B cell (primary cell): ENCODE measurements at regions not wholly inside any gene's neighbourhood (a gene's known extent, or its start where the extent isn't known, plus 50 kb on each side); places are given as distances from the start of the nearest gene placed in this dataset.
A peak's percentile ranks its signal among the peaks of the same experiment; 100 is the strongest.

ENCODE experiments used
- ATAC-seq: fragments of 200-7000 bp; cut with Tn5 transposase; one replicate; pipeline ENCODE4 v1.10.0; 2021; ENCODE audit warnings: low read depth, mild to moderate bottlenecking, moderate number of reproducible peaks, moderate library complexity
- CTCF ChIA-PET: fragments of 350-600 bp; sonication (Branson Sonifier 250); formaldehyde crosslinking; loops from one replicate; lab custom pipeline; 2021; ENCODE audit warnings: antibody characterized with exemption, inconsistent platforms; lab: Charles Lee
- POLR2A ChIA-PET: fragments of 350-600 bp; sonication (Branson Sonifier 250); formaldehyde crosslinking; loops from one replicate; lab custom pipeline; 2021; ENCODE audit warnings: antibody characterized with exemption; lab: Charles Lee
- DNase-seq: peaks from one replicate; pipeline ENCODE4 v3.0.0; 2013
- H2AFZ ChIP-seq: 2 replicates; pipeline ENCODE4 v1.6.1; 2012; ENCODE audit warnings: mild to moderate bottlenecking, low read depth, low read length; ENCODE audit not compliant: insufficient read depth, poor library complexity, severe bottlenecking
- H3K27ac ChIP-seq, 2 donors: 1 replicate in 1 of 2; 2 replicates in 1 of 2; pipeline ENCODE4 v1.5.1; 2012 to 2013; ENCODE audit warnings: low read length in 2 of 2, mild to moderate bottlenecking in 2 of 2, moderate library complexity in 1 of 2
- H3K27me3 ChIP-seq, 4 experiments: fragments of 200-600 bp in 1 of 4; sonication (generic) in 1 of 4; replicated peaks in 1 of 4; 1 replicate in 2 of 4; 2 replicates in 2 of 4; pipeline versions ENCODE4 v1.6.1 to v1.7.0; 2013 to 2016; ENCODE audit warnings: low read length in 3 of 4, mild to moderate bottlenecking in 2 of 4, mixed read lengths in 1 of 4, moderate library complexity in 1 of 4; ENCODE audit not compliant: insufficient read depth in 4 of 4, control insufficient read depth in 3 of 4; ENCODE audit errors: control extremely low read depth in 1 of 4
- H3K36me3 ChIP-seq, 2 experiments: replicated peaks in 1 of 2; 1 replicate in 1 of 2; 2 replicates in 1 of 2; pipeline versions ENCODE4 v1.6.1 to v1.7.1; 2013; ENCODE audit warnings: low read length in 1 of 2; ENCODE audit not compliant: insufficient read depth in 2 of 2, control insufficient read depth in 1 of 2; ENCODE audit errors: control extremely low read depth in 1 of 2, extremely low read depth in 1 of 2
- H3K4me1 ChIP-seq, 2 donors: fragments of 200-600 bp in 1 of 2; sonication (generic) in 1 of 2; 1 replicate in 1 of 2; 2 replicates in 1 of 2; pipeline versions ENCODE4 v1.5.1 to v1.6.1; 2013 to 2017; ENCODE audit warnings: low read length in 2 of 2; ENCODE audit not compliant: control insufficient read depth in 2 of 2, insufficient read depth in 2 of 2
- H3K4me2 ChIP-seq: replicated peaks from 2 replicates; pipeline ENCODE3; 2012; ENCODE audit warnings: mild to moderate bottlenecking, low read depth, low read length; ENCODE audit not compliant: poor library complexity, severe bottlenecking
- H3K4me3 ChIP-seq, 5 experiments: fragments of 200-600 bp in 1 of 5; sonication (generic) in 1 of 5; 1 replicate in 3 of 5; 2 replicates in 2 of 5; pipeline versions ENCODE4 v1.5.1 to v1.7.0; 2011 to 2016; ENCODE audit warnings: low read length in 4 of 5, mild to moderate bottlenecking in 4 of 5, low read depth in 2 of 5, control low read depth in 1 of 5, moderate library complexity in 1 of 5; ENCODE audit not compliant: insufficient read depth in 1 of 5; ENCODE audit errors: control extremely low read depth in 1 of 5, extremely low read depth in 1 of 5
- H3K79me2 ChIP-seq: fragments of 200-600 bp; sonication (generic); one replicate; pipeline ENCODE4 v1.6.0; 2016; ENCODE audit warnings: low read length; ENCODE audit not compliant: control insufficient read depth, insufficient read depth
- H3K9ac ChIP-seq: fragments of 200-600 bp; sonication (generic); 2 replicates; pipeline ENCODE4 v1.6.1; 2017; ENCODE audit warnings: mild to moderate bottlenecking, low read length, moderate library complexity
- H3K9me3 ChIP-seq, 3 donors: one replicate each; pipeline versions ENCODE4 v1.6.1 to v1.7.1; 2013; ENCODE audit warnings: low read length in 2 of 3; ENCODE audit not compliant: control insufficient read depth in 2 of 3, insufficient read depth in 1 of 3; ENCODE audit errors: control extremely low read depth in 1 of 3
- H4K20me1 ChIP-seq: 2 replicates; pipeline ENCODE4 v1.6.0; 2012; ENCODE audit warnings: mild to moderate bottlenecking, low read length; ENCODE audit not compliant: insufficient read depth, control insufficient read depth, poor library complexity, severe bottlenecking
- H3K27ac Mint-ChIP-seq: one replicate; pipeline ENCODE4 v1.8.0; 2021; ENCODE audit warnings: mixed read lengths
- H3K27me3 Mint-ChIP-seq: one replicate; pipeline ENCODE4 v1.8.0; 2021; ENCODE audit warnings: mixed read lengths
- H3K4me1 Mint-ChIP-seq: one replicate; pipeline ENCODE4 v1.8.0; 2021; ENCODE audit warnings: mixed read lengths
- H3K4me3 Mint-ChIP-seq: one replicate; pipeline ENCODE4 v1.8.0; 2021; ENCODE audit warnings: mixed read lengths
- H3K9me3 Mint-ChIP-seq: one replicate; pipeline ENCODE4 v1.8.0; 2022; ENCODE audit warnings: mixed read lengths; ENCODE audit not compliant: insufficient read depth
- CTCF ChIP-seq: fragments of 200-600 bp; IDR thresholded peaks from one replicate; pipeline ENCODE4 v1.8.0; 2022; ENCODE audit warnings: antibody characterized with exemption, mild to moderate bottlenecking
- EZH2 ChIP-seq: IDR thresholded peaks from 2 replicates; pipeline ENCODE4 v1.6.1; 2012; ENCODE audit warnings: borderline replicate concordance, low read depth, mild to moderate bottlenecking, moderate library complexity, low read length; ENCODE audit not compliant: insufficient read depth, poor library complexity, severe bottlenecking
- WGBS: methylation state at CpG from one replicate; pipeline ENCODE4 v1.1.5; 2013; ENCODE audit warnings: missing lambda C conversion rate; ENCODE audit not compliant: insufficient coverage; 5-methylcytosine and 5-hydroxymethylcytosine counted together
- intact Hi-C: fragments of 100-400 bp; cut with micrococcal nuclease; formaldehyde crosslinking; loops from one replicate; pipeline ENCODE4 v1.10.0; 2022

- Histone ChIP-seq H3K4me1 (peaks cover 11% of the 10 kb centered on the region in 2 donors), H2AFZ (peak overlapping the region; percentile 16), H3K9me3 (no peaks in the 10 kb centered on the region), H3K36me3 (no peaks in the 10 kb centered on the region), H3K27me3 (peaks cover 0 to 3% (median 0%) of the 10 kb centered on the region in 4 experiments), H3K4me3 (no peak overlapping the region), H4K20me1 (no peaks in the 10 kb centered on the region), H3K27ac (no peak overlapping the region), H3K4me2 (no peak overlapping the region), H3K9ac (no peak overlapping the region), H3K79me2 (no peaks in the 10 kb centered on the region)
- H3K4me3 Mint-ChIP-seq, result no peak overlapping the region
- intact Hi-C loops, result no loop called here
- ATAC-seq (no peak), DNase-seq (no peak)
- no CpG with 5 or more reads among the region's 5 CpGs for WGBS
- CTCF ChIA-PET, result no interaction called here
- H3K27me3 Mint-ChIP-seq, result no peaks in the 10 kb centered on the region
- POLR2A ChIA-PET, result no interaction called here
- peaks cover 15% of the 10 kb centered on the region for H3K4me1 Mint-ChIP-seq
- no peak overlapping the region for H3K27ac Mint-ChIP-seq
- no peak for TF ChIP-seq CTCF
- H3K9me3 Mint-ChIP-seq, result no peaks in the 10 kb centered on the region
Measured at GRCh38 chr18:10401521-10401920, 52.9 kb upstream of the APCDD1 start.

DNA sequence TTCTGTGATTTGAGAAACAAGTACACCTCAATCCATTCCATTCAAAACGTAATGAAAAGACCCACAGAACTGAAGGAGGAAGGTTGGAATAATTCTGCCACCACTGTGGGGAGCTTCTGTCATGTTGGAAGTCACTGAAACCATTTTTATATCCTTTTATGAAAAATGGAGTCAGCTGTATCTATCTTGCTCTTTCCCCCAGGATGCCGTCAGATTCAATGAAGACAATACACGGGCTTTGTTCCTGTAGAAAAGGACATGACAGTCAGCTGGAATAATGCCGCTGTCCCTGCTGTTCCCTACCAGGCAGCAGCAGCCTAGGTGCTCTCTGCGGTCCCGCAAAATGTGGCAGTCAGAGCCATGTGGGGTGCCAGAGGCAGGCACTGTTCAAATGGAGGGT lies 52.5 kb upstream of the APCDD1 start:
- Histone ChIP-seq H3K79me2 (no peaks in the 10 kb centered on the region), H3K9ac (no peak overlapping the region), H4K20me1 (no peaks in the 10 kb centered on the region), H3K4me1 (peaks cover 11% of the 10 kb centered on the region in 2 donors), H3K36me3 (no peaks in the 10 kb centered on the region), H3K9me3 (no peaks in the 10 kb centered on the region), H3K27ac (no peak overlapping the region), H2AFZ (no peak overlapping the region), H3K4me2 (no peak overlapping the region), H3K27me3 (peaks cover 0 to 3% (median 0%) of the 10 kb centered on the region in 4 experiments), H3K4me3 (no peak overlapping the region)
- intact Hi-C loops, result no loop called here
- DNase-seq (no peak), ATAC-seq (no peak)
- TF ChIP-seq EZH2 (no peak), CTCF (no peak)
- ChIA-PET CTCF (no interaction called here), POLR2A (no interaction called here)
- H3K9me3 Mint-ChIP-seq, result no peaks in the 10 kb centered on the region
- H3K27me3 Mint-ChIP-seq, result no peaks in the 10 kb centered on the region
- H3K4me3 Mint-ChIP-seq, result no peak overlapping the region
- H3K4me1 Mint-ChIP-seq, result peaks cover 15% of the 10 kb centered on the region
- WGBS, result 91% methylated on average over 5 of the region's 6 CpGs
- H3K27ac Mint-ChIP-seq, result no peak overlapping the region
